ENCODE measurements at regions not wholly inside any gene's neighbourhood (a gene's known extent, or its start where the extent isn't known, plus 50 kb on each side); places are given as distances from the start of the nearest gene placed in this dataset.
"Not testable (repeated sequence)": the region's sequence is repeated elsewhere in the genome, so short reads cannot be mapped to it uniquely, and the experiment has no call there.

DNA sequence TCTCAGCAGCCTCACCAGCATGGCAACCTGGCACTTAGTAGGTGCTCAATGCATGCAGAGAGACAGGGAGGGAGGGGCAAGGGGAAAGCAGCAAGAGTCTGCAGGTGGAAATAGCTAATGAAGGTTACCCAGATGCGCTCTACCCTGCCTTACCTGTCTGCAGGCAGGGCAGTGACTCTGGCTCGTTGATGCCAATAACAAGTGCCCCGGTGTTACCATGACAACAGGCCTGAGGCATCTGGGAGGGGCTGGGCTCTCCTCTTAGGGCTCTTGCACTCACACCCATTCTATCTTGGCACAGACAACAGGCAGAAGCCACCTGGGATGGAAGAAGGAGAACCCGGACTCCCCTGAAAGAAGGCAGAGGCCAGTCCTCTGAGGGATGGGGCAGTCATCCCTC is 896.0 kb downstream of the TUBA3C start:
- WGBS (ENCODE audit: insufficient coverage) = 76% methylated on average over 2 of the region's 4 CpGs
- CTCF ChIA-PET; H3K27ac ChIP-seq (ENCODE audit: insufficient read depth in 1 of 2, low read depth in 1 of 2, low read length in 2 of 2, poor library complexity in 1 of 2, severe bottlenecking in 2 of 2); H3K9me3 ChIP-seq (ENCODE audit: control extremely low read depth in 1 of 5, control insufficient read depth in 4 of 5, insufficient read depth in 2 of 5, low read depth in 1 of 5, low read length in 4 of 5); POLR2A ChIA-PET; H3K27me3 ChIP-seq (replicated peaks in 2 of 5; ENCODE audit: control insufficient read depth in 4 of 5, insufficient read depth in 5 of 5, low read length in 4 of 5); DNase-seq; H3K4me3 ChIP-seq (ENCODE audit: control insufficient read depth in 1 of 7, extremely low read depth in 1 of 7, insufficient read depth in 4 of 7, low read depth in 2 of 7, low read length in 6 of 7); H3K4me1 ChIP-seq (ENCODE audit: control extremely low read depth in 1 of 4, control insufficient read depth in 4 of 4, insufficient read depth in 4 of 4, low read length in 3 of 4); H3K36me3 ChIP-seq (ENCODE audit: control insufficient read depth in 4 of 4, insufficient read depth in 4 of 4, low read length in 3 of 4): not testable (repeated sequence)

DNA sequence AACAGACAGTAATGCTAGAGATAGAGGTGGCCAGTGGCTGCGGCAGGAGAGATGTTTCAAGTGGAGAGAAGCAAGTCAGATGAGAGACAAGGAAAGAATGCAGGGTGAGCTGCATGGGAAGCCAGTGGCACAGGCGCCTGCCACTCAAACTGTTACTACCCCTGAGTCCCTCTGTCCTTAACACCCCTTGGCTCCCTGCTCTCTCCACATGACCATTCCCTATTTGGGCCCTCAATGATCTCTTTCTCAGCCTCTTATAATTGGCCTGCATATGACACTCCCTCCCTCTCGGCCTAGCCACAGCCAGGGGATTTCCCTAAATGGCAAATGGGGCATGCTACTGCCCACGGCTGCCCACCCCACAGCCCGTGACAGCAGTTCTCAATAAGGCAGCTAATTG is 897.6 kb downstream of the TUBA3C start:
- H3K27me3 ChIP-seq (replicated peaks in 2 of 5; ENCODE audit: control insufficient read depth in 4 of 5, insufficient read depth in 5 of 5, low read length in 4 of 5); POLR2A ChIA-PET; H3K36me3 ChIP-seq (ENCODE audit: control insufficient read depth in 4 of 4, insufficient read depth in 4 of 4, low read length in 3 of 4); CTCF ChIA-PET; H3K4me3 ChIP-seq (ENCODE audit: control insufficient read depth in 1 of 7, extremely low read depth in 1 of 7, insufficient read depth in 4 of 7, low read depth in 2 of 7, low read length in 6 of 7); H3K27ac ChIP-seq (ENCODE audit: insufficient read depth in 1 of 2, low read depth in 1 of 2, low read length in 2 of 2, poor library complexity in 1 of 2, severe bottlenecking in 2 of 2); H3K9me3 ChIP-seq (ENCODE audit: control extremely low read depth in 1 of 5, control insufficient read depth in 4 of 5, insufficient read depth in 2 of 5, low read depth in 1 of 5, low read length in 4 of 5); H3K4me1 ChIP-seq (ENCODE audit: control extremely low read depth in 1 of 4, control insufficient read depth in 4 of 4, insufficient read depth in 4 of 4, low read length in 3 of 4); DNase-seq: not testable (repeated sequence)
- no CpG with 5 or more reads among the region's 5 CpGs for WGBS (ENCODE audit: insufficient coverage)

DNA sequence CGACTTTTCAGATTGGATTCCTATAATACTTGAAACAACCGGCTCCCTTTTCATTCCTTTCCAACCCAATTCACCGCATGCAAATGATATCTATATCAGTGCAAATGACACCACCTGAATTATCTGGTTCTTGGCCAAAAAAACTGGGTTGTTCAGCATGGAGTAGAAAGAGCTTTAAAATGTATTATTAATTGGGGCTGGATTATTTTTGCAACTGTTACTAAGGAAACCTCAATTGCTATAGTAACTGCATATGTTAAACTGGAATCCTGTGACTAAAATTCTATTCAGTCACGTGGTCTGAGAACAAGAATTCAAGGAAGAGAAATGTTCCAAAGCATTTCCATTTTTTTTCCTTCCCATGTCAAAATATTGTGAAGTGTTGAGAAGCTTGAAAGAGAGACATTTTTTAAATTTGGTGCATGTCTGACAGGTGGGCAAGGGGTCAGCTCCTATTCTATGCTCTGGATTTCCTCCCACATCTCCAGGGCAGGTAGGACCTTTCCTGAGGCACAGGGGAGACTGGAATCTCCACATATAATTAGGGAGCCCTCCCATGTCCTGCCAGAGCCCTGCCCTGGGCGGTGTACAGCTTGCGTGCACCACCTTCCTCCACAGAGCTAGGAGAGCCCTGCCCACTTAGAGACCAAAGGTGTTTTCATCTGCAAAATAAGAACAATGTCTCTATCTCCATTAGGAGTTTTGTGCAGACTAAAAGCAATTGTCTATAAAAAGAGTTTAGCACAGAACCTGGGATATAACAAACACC is 899.6 kb downstream of the TUBA3C start:
- H3K9me3 ChIP-seq (ENCODE audit: control extremely low read depth in 1 of 5, control insufficient read depth in 4 of 5, insufficient read depth in 2 of 5, low read depth in 1 of 5, low read length in 4 of 5); H3K27me3 ChIP-seq (replicated peaks in 2 of 5; ENCODE audit: control insufficient read depth in 4 of 5, insufficient read depth in 5 of 5, low read length in 4 of 5); H3K27ac ChIP-seq (ENCODE audit: insufficient read depth in 1 of 2, low read depth in 1 of 2, low read length in 2 of 2, poor library complexity in 1 of 2, severe bottlenecking in 2 of 2); DNase-seq; H3K36me3 ChIP-seq (ENCODE audit: control insufficient read depth in 4 of 4, insufficient read depth in 4 of 4, low read length in 3 of 4); H3K4me1 ChIP-seq (ENCODE audit: control extremely low read depth in 1 of 4, control insufficient read depth in 4 of 4, insufficient read depth in 4 of 4, low read length in 3 of 4); POLR2A ChIA-PET; H3K4me3 ChIP-seq (ENCODE audit: control insufficient read depth in 1 of 7, extremely low read depth in 1 of 7, insufficient read depth in 4 of 7, low read depth in 2 of 7, low read length in 6 of 7); CTCF ChIA-PET: not testable (repeated sequence)
- WGBS (ENCODE audit: insufficient coverage) = no CpG with 5 or more reads among the region's 6 CpGs

DNA sequence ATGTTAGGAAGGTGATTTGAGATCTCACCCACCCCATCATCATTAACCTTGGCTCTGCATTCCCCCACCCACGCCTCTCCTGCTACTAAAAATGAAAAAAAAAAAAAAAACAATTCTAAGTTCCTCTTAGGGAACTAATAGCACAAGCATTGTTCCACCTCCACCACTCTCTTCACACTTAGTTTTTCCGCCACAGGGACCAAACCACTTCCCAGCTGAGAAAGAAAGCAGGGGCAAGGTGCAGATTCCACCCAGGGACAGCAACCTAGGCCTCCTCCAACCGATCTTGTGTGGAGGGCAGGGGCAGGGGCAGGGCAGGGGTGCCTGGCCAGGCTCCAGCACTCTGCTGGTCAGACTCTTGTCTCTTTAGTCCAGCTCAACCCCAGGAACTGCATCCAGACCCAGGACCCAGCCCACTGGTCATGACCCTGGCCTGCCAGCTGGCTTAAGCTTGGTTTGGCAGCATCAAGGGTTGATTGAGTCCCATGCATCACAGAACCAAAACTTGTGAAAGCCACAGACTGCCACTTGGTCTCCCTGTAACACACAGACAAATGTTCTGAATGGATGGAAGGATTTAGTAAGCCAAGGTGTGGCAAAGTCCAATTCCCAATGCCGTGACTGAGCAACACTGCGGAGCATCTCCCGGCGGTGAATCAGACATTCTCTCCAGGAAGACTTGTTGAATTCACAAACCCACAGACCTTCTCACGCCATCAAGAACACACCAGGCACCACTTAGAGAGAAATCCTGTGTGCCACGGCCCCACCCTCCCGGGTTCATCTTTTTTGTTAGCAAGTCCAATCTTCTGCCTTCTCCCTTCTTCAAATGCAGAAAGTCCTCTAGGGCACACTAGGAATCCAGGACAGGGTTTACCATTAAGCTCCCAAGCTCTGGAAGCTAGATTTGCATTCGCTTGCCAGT is 900.5 kb downstream of the TUBA3C start:
- no CpG with 5 or more reads among the region's 11 CpGs for WGBS (ENCODE audit: insufficient coverage)
- H3K4me3 ChIP-seq (ENCODE audit: control insufficient read depth in 1 of 7, extremely low read depth in 1 of 7, insufficient read depth in 4 of 7, low read depth in 2 of 7, low read length in 6 of 7); CTCF ChIA-PET; H3K27me3 ChIP-seq (replicated peaks in 2 of 5; ENCODE audit: control insufficient read depth in 4 of 5, insufficient read depth in 5 of 5, low read length in 4 of 5); H3K27ac ChIP-seq (ENCODE audit: insufficient read depth in 1 of 2, low read depth in 1 of 2, low read length in 2 of 2, poor library complexity in 1 of 2, severe bottlenecking in 2 of 2); H3K9me3 ChIP-seq (ENCODE audit: control extremely low read depth in 1 of 5, control insufficient read depth in 4 of 5, insufficient read depth in 2 of 5, low read depth in 1 of 5, low read length in 4 of 5); DNase-seq; H3K36me3 ChIP-seq (ENCODE audit: control insufficient read depth in 4 of 4, insufficient read depth in 4 of 4, low read length in 3 of 4); POLR2A ChIA-PET; H3K4me1 ChIP-seq (ENCODE audit: control extremely low read depth in 1 of 4, control insufficient read depth in 4 of 4, insufficient read depth in 4 of 4, low read length in 3 of 4): not testable (repeated sequence)

- H3K27ac ChIP-seq (ENCODE audit: insufficient read depth in 1 of 2, low read depth in 1 of 2, low read length in 2 of 2, poor library complexity in 1 of 2, severe bottlenecking in 2 of 2); POLR2A ChIA-PET; H3K27me3 ChIP-seq (replicated peaks in 2 of 5; ENCODE audit: control insufficient read depth in 4 of 5, insufficient read depth in 5 of 5, low read length in 4 of 5); DNase-seq; H3K4me1 ChIP-seq (ENCODE audit: control extremely low read depth in 1 of 4, control insufficient read depth in 4 of 4, insufficient read depth in 4 of 4, low read length in 3 of 4); H3K4me3 ChIP-seq (ENCODE audit: control insufficient read depth in 1 of 7, extremely low read depth in 1 of 7, insufficient read depth in 4 of 7, low read depth in 2 of 7, low read length in 6 of 7); H3K36me3 ChIP-seq (ENCODE audit: control insufficient read depth in 4 of 4, insufficient read depth in 4 of 4, low read length in 3 of 4); CTCF ChIA-PET; H3K9me3 ChIP-seq (ENCODE audit: control extremely low read depth in 1 of 5, control insufficient read depth in 4 of 5, insufficient read depth in 2 of 5, low read depth in 1 of 5, low read length in 4 of 5): not testable (repeated sequence)
- WGBS (ENCODE audit: insufficient coverage) = 94% methylated on average over 3 of the region's 4 CpGs
These were observed 901.7 kb downstream of the TUBA3C start for GRCh38 chr13:18279971-18280370.

DNA sequence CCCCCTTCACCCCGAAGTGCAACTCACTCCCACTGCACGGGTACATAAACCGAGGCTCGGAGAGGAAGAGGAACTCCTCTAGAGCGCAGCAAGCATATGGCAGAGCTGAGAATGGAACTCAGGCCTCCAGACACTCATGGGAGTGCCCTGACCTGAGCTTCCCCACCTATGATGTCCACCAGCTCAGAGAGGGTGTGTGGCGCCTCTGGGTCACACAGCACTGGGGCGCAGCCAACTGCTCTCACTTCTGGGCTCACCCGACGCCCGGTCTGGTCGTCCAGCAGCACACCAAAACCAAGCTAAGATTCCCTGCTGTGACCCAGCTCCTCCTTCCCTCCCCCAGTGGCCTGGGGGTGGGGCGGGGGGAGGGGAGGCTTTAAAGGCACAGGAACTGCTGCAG is 904.3 kb downstream of the TUBA3C start:
- H3K36me3 ChIP-seq (ENCODE audit: control insufficient read depth in 4 of 4, insufficient read depth in 4 of 4, low read length in 3 of 4); CTCF ChIA-PET; H3K4me1 ChIP-seq (ENCODE audit: control extremely low read depth in 1 of 4, control insufficient read depth in 4 of 4, insufficient read depth in 4 of 4, low read length in 3 of 4); H3K9me3 ChIP-seq (ENCODE audit: control extremely low read depth in 1 of 5, control insufficient read depth in 4 of 5, insufficient read depth in 2 of 5, low read depth in 1 of 5, low read length in 4 of 5); H3K4me3 ChIP-seq (ENCODE audit: control insufficient read depth in 1 of 7, extremely low read depth in 1 of 7, insufficient read depth in 4 of 7, low read depth in 2 of 7, low read length in 6 of 7); H3K27ac ChIP-seq (ENCODE audit: insufficient read depth in 1 of 2, low read depth in 1 of 2, low read length in 2 of 2, poor library complexity in 1 of 2, severe bottlenecking in 2 of 2); POLR2A ChIA-PET; H3K27me3 ChIP-seq (replicated peaks in 2 of 5; ENCODE audit: control insufficient read depth in 4 of 5, insufficient read depth in 5 of 5, low read length in 4 of 5); DNase-seq: not testable (repeated sequence)
- 100% methylated on average over 1 of the region's 12 CpGs for WGBS (ENCODE audit: insufficient coverage)

- H3K4me3 ChIP-seq (ENCODE audit: control insufficient read depth in 1 of 7, extremely low read depth in 1 of 7, insufficient read depth in 4 of 7, low read depth in 2 of 7, low read length in 6 of 7); H3K36me3 ChIP-seq (ENCODE audit: control insufficient read depth in 4 of 4, insufficient read depth in 4 of 4, low read length in 3 of 4); H3K27ac ChIP-seq (ENCODE audit: insufficient read depth in 1 of 2, low read depth in 1 of 2, low read length in 2 of 2, poor library complexity in 1 of 2, severe bottlenecking in 2 of 2); DNase-seq; H3K9me3 ChIP-seq (ENCODE audit: control extremely low read depth in 1 of 5, control insufficient read depth in 4 of 5, insufficient read depth in 2 of 5, low read depth in 1 of 5, low read length in 4 of 5); CTCF ChIA-PET; H3K4me1 ChIP-seq (ENCODE audit: control extremely low read depth in 1 of 4, control insufficient read depth in 4 of 4, insufficient read depth in 4 of 4, low read length in 3 of 4); H3K27me3 ChIP-seq (replicated peaks in 2 of 5; ENCODE audit: control insufficient read depth in 4 of 5, insufficient read depth in 5 of 5, low read length in 4 of 5); POLR2A ChIA-PET: not testable (repeated sequence)
- no CpG with 5 or more reads among the region's 6 CpGs for WGBS (ENCODE audit: insufficient coverage)
These were observed 905.3 kb downstream of the TUBA3C start for GRCh38 chr13:18276280-18276679.

Data from common myeloid progenitor, CD34-positive (primary cell).